ENCODE measurements at regions not wholly inside any gene's neighbourhood (a gene's known extent, or its start where the extent isn't known, plus 50 kb on each side); places are given as distances from the start of the nearest gene placed in this dataset.

DNA sequence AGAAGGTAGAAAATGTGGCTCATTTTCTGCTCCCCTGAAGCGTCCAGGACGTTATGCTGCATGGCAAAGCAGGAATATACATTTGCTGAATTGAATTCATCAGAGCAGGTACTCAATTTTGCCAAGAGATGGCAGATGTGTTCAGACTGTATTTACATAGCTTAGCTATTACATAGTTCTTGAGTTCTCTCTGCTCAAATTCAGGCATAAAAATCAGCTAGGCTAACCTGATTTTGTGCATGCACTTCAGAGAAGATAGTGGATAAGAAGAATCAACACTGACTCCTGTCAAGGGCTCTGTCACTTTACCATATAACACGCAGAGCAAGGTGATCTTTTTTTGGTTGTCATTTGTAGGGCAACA, 209.2 kb upstream of the FAM3C start:
- Histone ChIP-seq H2BK15ac (ENCODE audit: low read depth, low read length) (no peak overlapping the region), H3K9ac (ENCODE audit: low read depth, low read length) (no peak overlapping the region), H3K79me1 (ENCODE audit: low read depth in 1 of 2, low read length in 2 of 2) (no peaks in the 10 kb centered on the region), H3K4me3 (ENCODE audit: insufficient read depth, low read depth, low read length) (no peak overlapping the region), H2AFZ (replicated peaks; ENCODE audit: low read length, poor library complexity) (no peak overlapping the region), H3K56ac (ENCODE audit: extremely low read depth, insufficient read depth, low read length) (no peak overlapping the region), H4K5ac (ENCODE audit: low read depth, low read length) (no peak overlapping the region), H3K27ac (ENCODE audit: insufficient read depth, low read length) (no peak overlapping the region), H3K4ac (ENCODE audit: low read depth, low read length) (no peak overlapping the region), H3K14ac (replicated peaks; ENCODE audit: low read depth, low read length) (no peak overlapping the region), H3K27me3 (ENCODE audit: control insufficient read depth, insufficient read depth, low read length) (peaks cover 4% of the 10 kb centered on the region), H4K20me1 (ENCODE audit: insufficient read depth, low read length) (no peaks in the 10 kb centered on the region), H3K9me3 (ENCODE audit: control insufficient read depth, insufficient read depth, low read length) (no peaks in the 10 kb centered on the region), H3K23ac (ENCODE audit: low read depth, low read length) (no peak overlapping the region), H2BK5ac (ENCODE audit: low read depth, low read length, poor library complexity, severe bottlenecking) (no peak overlapping the region), H2AK5ac (ENCODE audit: low read depth, low read length) (no peak overlapping the region), H4K8ac (ENCODE audit: low read depth in 2 of 2, low read length in 2 of 2) (no peak overlapping the region), H3K18ac (ENCODE audit: low read depth, low read length) (no peak overlapping the region), H3K9me1 (ENCODE audit: insufficient read depth, low read length) (no peaks in the 10 kb centered on the region), H4K91ac (ENCODE audit: insufficient read depth, low read depth, low read length) (no peak overlapping the region), H3K4me2 (ENCODE audit: low read depth, low read length) (no peak overlapping the region), H2AK9ac (replicated peaks; ENCODE audit: low read depth, low read length, poor library complexity) (no peak overlapping the region), H2BK20ac (ENCODE audit: low read depth, low read length) (no peak overlapping the region), H3K36me3 (ENCODE audit: control insufficient read depth, insufficient read depth, low read length) (no peaks in the 10 kb centered on the region), H3K4me1 (ENCODE audit: control insufficient read depth, insufficient read depth, low read length) (no peaks in the 10 kb centered on the region), H2BK120ac (ENCODE audit: low read depth, low read length) (no peak overlapping the region)
- intact Hi-C loops (cut with micrococcal nuclease), result loop anchor here (5.0 kb wide), 1 partner anchor 387 kb away; no protein-coding TSS in a partner anchor
- ChIA-PET POLR2A (ENCODE audit: unreplicated experiment) (no interaction called here), CTCF (interaction anchor here (0.6 kb wide), 1 partner anchor 435 kb away, joined by 3 read pairs; no protein-coding TSS in a partner anchor)
- no peak for TF ChIP-seq NFE2L2 (IDR thresholded peaks at IDR 0.05; ENCODE audit: low read depth, low read length)
- TF ChIP-seq RAD21 (IDR thresholded peaks at IDR 0.05; ENCODE audit: low read length), result no peak
- no peak for TF ChIP-seq CEBPB (IDR thresholded peaks at IDR 0.05; ENCODE audit: low read depth, low read length)
- TF ChIP-seq CTCF (conservative IDR thresholded peaks at IDR 0.05; ENCODE audit: low read depth, low read length), result peak; percentile 21; the same call in 1 of the 2 replicates
- no peak for TF ChIP-seq CHD1 (IDR thresholded peaks at IDR 0.05; ENCODE audit: low read depth, low read length)
- TF ChIP-seq BHLHE40 (IDR thresholded peaks at IDR 0.05; ENCODE audit: low read depth, low read length), result no peak
- no TSS peak for BruUV-seq (replicated peaks)
- WGBS, 2 experiments (ENCODE audit: extremely low coverage in 2 of 2, insufficient read length in 1 of 2), result no CpG with 5 or more reads among the region's 3 CpGs
- ATAC-seq (ENCODE audit: low read depth), result peak; percentile 35; the same call in 1 of the 2 replicates
- DNase-seq, result peak; percentile 6
- in situ Hi-C loops (cut with MboI; ENCODE audit: low sequenced_read_pairs), result no loop called here
- dilution Hi-C loops (cut with HindIII; ENCODE audit: low sequenced_read_pairs, unreplicated experiment), result no loop called here

Data from IMR-90 (cell line).